Calu3 (cell line): ENCODE measurements at regions not wholly inside any gene's neighbourhood (a gene's known extent, or its start where the extent isn't known, plus 50 kb on each side); places are given as distances from the start of the nearest gene placed in this dataset.
A peak's percentile ranks its signal among the peaks of the same experiment; 100 is the strongest.

ENCODE experiments used
- BruUV-seq: library from RNA; stranded (reverse); fragments of 400-500 nt; replicated peaks from 2 replicates; lab custom pipeline; 2021; lab: Mats Ljungman, UMichigan
- CTCF ChIA-PET: fragments of 300-600 bp; sonication (Branson Sonifier 250); formaldehyde crosslinking; loops from one replicate; lab custom pipeline; 2022; ENCODE audit warnings: antibody characterized with exemption; lab: Charles Lee
- DNase-seq: peaks from one replicate; pipeline ENCODE4 v3.0.0; 2022
- H3K27ac Mint-ChIP-seq: one replicate; pipeline ENCODE4 v1.8.0; 2022; ENCODE audit warnings: mixed read lengths; ENCODE audit not compliant: unreplicated experiment
- H3K27me3 Mint-ChIP-seq: one replicate; pipeline ENCODE4 v1.8.0; 2022; ENCODE audit warnings: mixed read lengths; ENCODE audit not compliant: unreplicated experiment
- H3K36me3 Mint-ChIP-seq: one replicate; pipeline ENCODE4 v1.8.0; 2022; ENCODE audit warnings: mild to moderate bottlenecking, moderate library complexity, mixed read lengths; ENCODE audit not compliant: insufficient read depth, unreplicated experiment
- H3K4me1 Mint-ChIP-seq: one replicate; pipeline ENCODE4 v1.8.0; 2022; ENCODE audit warnings: mild to moderate bottlenecking, low read depth, mixed read lengths; ENCODE audit not compliant: unreplicated experiment
- H3K4me3 Mint-ChIP-seq: one replicate; pipeline ENCODE4 v1.8.0; 2022; ENCODE audit warnings: mild to moderate bottlenecking, low read depth, moderate library complexity, mixed read lengths; ENCODE audit not compliant: unreplicated experiment
- H3K9me3 Mint-ChIP-seq: one replicate; pipeline ENCODE4 v1.8.0; 2022; ENCODE audit warnings: low read depth, mixed read lengths; ENCODE audit not compliant: unreplicated experiment
- CTCF ChIP-seq: fragments of 200-600 bp; IDR thresholded peaks from one replicate; pipeline ENCODE4 v1.8.0; 2022; ENCODE audit warnings: antibody characterized with exemption; ENCODE audit not compliant: unreplicated experiment
- intact Hi-C: fragments of 100-400 bp; cut with micrococcal nuclease; formaldehyde crosslinking; loops from one replicate; pipeline ENCODE4 v1.10.0; 2022; ENCODE audit not compliant: unreplicated experiment

- intact Hi-C loops, result loop anchor here (5.0 to 10.0 kb wide), 6 partner anchors 107 to 782 kb away; partner anchors contain the start of gene NBEA
- Mint-ChIP-seq H3K36me3 (peaks cover 37% of the 10 kb centered on the region), H3K4me1 (peaks cover 59% of the 10 kb centered on the region), H3K27ac (peak overlapping the region; percentile 98), H3K4me3 (no peak overlapping the region), H3K9me3 (peaks cover 5% of the 10 kb centered on the region), H3K27me3 (no peaks in the 10 kb centered on the region)
- TF ChIP-seq CTCF, result no peak
- CTCF ChIA-PET, result no interaction called here
- BruUV-seq, result no TSS peak
- no peak for DNase-seq
Observed at GRCh38 chr13:34159946-34160345, 342.0 kb downstream of the RFC3 start.

GRCh38 chr13:34161931-34162543 is 344.1 kb downstream of the RFC3 start:
- H3K36me3 Mint-ChIP-seq, result peaks cover 26% of the 10 kb centered on the region
- DNase-seq, result no peak
- peaks cover 62% of the 10 kb centered on the region for H3K4me1 Mint-ChIP-seq
- H3K4me3 Mint-ChIP-seq, result peak overlapping the region; percentile 32
- TF ChIP-seq CTCF, result no peak
- intact Hi-C loops, result loop anchor here (5.0 to 10.0 kb wide), 2 partner anchors 105 to 703 kb away; no protein-coding TSS in a partner anchor
- peak overlapping the region; percentile 94 for H3K27ac Mint-ChIP-seq
- CTCF ChIA-PET, result interaction anchor here (1.0 kb wide), 1 partner anchor 10 kb away, joined by 3 read pairs; no protein-coding TSS in a partner anchor
- BruUV-seq, result no TSS peak
- no peaks in the 10 kb centered on the region for H3K27me3 Mint-ChIP-seq
- H3K9me3 Mint-ChIP-seq, result peaks cover 5% of the 10 kb centered on the region

- Mint-ChIP-seq H3K4me3 (peak overlapping the region; percentile 32), H3K27me3 (no peaks in the 10 kb centered on the region), H3K9me3 (peaks cover 5% of the 10 kb centered on the region), H3K36me3 (peaks cover 22% of the 10 kb centered on the region), H3K27ac (peak overlapping the region; percentile 94), H3K4me1 (peaks cover 62% of the 10 kb centered on the region)
- TF ChIP-seq CTCF, result no peak
- BruUV-seq, result no TSS peak
- DNase-seq, result no peak
- CTCF ChIA-PET, result interaction anchor here (0.7 to 1.0 kb wide), 2 partner anchors 11 to 1168 kb away, joined by 3 read pairs; no protein-coding TSS in a partner anchor
- intact Hi-C loops, result loop anchor here (5.0 to 10.0 kb wide), 2 partner anchors 105 to 702 kb away; no protein-coding TSS in a partner anchor
Observed at GRCh38 chr13:34162544-34162933, 344.6 kb downstream of the RFC3 start.

GRCh38 chr13:34164582-34164981 is 346.6 kb downstream of the RFC3 start:
- peak; percentile 52 for DNase-seq
- TF ChIP-seq CTCF, result peak; percentile 21
- CTCF ChIA-PET, result interaction anchor here (0.7 to 1.4 kb wide), 5 partner anchors 9 to 534 kb away, joined by 3 to 12 read pairs (median 3); no protein-coding TSS in a partner anchor

More at GRCh38 chr13:34164582-34164981, 346.6 kb downstream of the RFC3 start:
- Mint-ChIP-seq H3K27me3 (no peaks in the 10 kb centered on the region), H3K27ac (peak overlapping the region; percentile 91), H3K36me3 (peaks cover 15% of the 10 kb centered on the region), H3K4me3 (peak overlapping the region; percentile 42), H3K4me1 (peaks cover 56% of the 10 kb centered on the region), H3K9me3 (no peaks in the 10 kb centered on the region)
- TSS peak; percentile 49 for BruUV-seq
- intact Hi-C loops, result loop anchor here (5.0 to 10.0 kb wide), 2 partner anchors 103 to 700 kb away; no protein-coding TSS in a partner anchor
